Gastroesophageal sphincter (tissue), 3 donors: ENCODE measurements at regions not wholly inside any gene's neighbourhood (a gene's known extent, or its start where the extent isn't known, plus 50 kb on each side); places are given as distances from the start of the nearest gene placed in this dataset.

Source experiments
- POLR2A ChIP-seq, 2 donors: fragments of 450-650 bp; IDR thresholded peaks; one replicate each; pipeline ENCODE4 v1.6.1; 2017; ENCODE audit warnings: antibody characterized with exemption in 2 of 2, mild to moderate bottlenecking in 2 of 2, moderate library complexity in 1 of 2
- TF ChIP-seq, protein P1 (sequence below), 4 experiments: fragments of 200-600 bp in 2 of 4; fragments of 450-650 bp in 2 of 4; sonication (generic) in 1 of 4; IDR thresholded peaks; one replicate each; pipeline ENCODE4 v1.5.1; 2017 to 2019; ENCODE audit warnings: antibody characterized with exemption in 4 of 4, mild to moderate bottlenecking in 2 of 4, moderate library complexity in 2 of 4

DNA sequence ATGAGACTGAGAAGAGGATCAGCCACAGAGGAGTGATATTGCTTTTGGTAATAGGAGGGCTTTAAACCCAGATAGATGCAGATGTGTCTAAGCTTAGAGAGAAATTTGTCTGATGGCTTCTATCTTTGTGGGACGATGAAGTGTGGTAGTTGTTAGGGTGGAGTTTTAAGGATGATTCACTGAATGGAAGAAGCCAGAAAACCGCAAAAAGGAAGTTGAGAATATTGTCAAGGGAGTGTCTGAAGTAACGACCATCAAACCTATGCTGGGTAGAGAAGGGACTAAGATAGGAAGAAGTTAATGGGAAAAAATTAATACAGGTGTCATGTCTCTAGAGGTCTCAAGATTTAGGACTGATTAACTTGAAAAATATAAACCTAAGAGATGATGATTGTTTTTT lies 195.6 kb upstream of the MC4R start:
- no peak for TF ChIP-seq POLR2A (IDR thresholded peaks at IDR 0.05)
- TF ChIP-seq, protein P1, sequence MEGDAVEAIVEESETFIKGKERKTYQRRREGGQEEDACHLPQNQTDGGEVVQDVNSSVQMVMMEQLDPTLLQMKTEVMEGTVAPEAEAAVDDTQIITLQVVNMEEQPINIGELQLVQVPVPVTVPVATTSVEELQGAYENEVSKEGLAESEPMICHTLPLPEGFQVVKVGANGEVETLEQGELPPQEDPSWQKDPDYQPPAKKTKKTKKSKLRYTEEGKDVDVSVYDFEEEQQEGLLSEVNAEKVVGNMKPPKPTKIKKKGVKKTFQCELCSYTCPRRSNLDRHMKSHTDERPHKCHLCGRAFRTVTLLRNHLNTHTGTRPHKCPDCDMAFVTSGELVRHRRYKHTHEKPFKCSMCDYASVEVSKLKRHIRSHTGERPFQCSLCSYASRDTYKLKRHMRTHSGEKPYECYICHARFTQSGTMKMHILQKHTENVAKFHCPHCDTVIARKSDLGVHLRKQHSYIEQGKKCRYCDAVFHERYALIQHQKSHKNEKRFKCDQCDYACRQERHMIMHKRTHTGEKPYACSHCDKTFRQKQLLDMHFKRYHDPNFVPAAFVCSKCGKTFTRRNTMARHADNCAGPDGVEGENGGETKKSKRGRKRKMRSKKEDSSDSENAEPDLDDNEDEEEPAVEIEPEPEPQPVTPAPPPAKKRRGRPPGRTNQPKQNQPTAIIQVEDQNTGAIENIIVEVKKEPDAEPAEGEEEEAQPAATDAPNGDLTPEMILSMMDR (IDR thresholded peaks at IDR 0.05), result no peak
